NCI-H1092 treated with DMSO at 0.1 percent for 48 hours (cell line): ENCODE measurements at regions not wholly inside any gene's neighbourhood (a gene's known extent, or its start where the extent isn't known, plus 50 kb on each side); places are given as distances from the start of the nearest gene placed in this dataset.

Source experiments
- DNase-seq: peaks from one replicate; lab custom pipeline; 2025; lab: John Stamatoyannopoulos, UW

GRCh38 chr4:159500861-159501260, 398.0 kb downstream of the RAPGEF2 start:
- no peak for DNase-seq

GRCh38 chr4:159503236-159504008, 400.5 kb downstream of the RAPGEF2 start:
- no peak for DNase-seq

GRCh38 chr4:159504684-159505083, 401.8 kb downstream of the RAPGEF2 start:
- peak; percentile 33 for DNase-seq

DNA sequence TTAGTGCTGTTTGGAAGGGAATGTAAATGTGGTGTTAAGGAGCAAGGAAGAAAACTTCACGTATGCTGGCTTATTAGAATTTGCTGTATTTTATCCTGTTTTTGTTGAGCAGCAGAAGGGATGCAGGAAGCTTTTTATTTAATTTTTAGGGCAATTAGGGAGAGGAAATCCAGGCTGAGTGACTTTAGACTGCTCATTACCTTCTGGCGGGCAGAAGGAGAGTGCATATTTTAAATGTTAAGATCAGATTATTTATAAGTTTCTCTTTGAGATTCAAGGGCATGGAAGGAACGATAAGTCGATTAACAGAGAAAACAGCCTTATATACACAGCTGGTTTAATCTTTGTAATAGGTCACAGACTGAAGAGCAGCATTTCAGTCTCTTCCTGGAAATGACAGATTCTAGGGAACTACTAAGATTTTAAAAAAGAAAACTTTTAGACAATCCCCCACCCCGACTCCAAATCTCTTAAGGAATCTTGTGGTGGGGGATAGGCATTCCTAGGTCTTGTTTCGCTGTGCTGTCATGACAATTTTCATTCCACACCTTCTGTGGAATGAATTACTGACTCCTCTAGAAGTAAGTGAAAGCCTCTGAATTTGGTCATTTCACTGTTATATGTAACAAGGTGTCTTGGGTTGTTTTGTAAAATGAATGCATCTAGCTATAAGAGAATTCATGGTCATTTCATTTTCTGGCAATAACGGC, 402.5 kb downstream of the RAPGEF2 start:
- no peak for DNase-seq

GRCh38 chr4:159506801-159507517, 404.1 kb downstream of the RAPGEF2 start:
- no peak for DNase-seq

DNA sequence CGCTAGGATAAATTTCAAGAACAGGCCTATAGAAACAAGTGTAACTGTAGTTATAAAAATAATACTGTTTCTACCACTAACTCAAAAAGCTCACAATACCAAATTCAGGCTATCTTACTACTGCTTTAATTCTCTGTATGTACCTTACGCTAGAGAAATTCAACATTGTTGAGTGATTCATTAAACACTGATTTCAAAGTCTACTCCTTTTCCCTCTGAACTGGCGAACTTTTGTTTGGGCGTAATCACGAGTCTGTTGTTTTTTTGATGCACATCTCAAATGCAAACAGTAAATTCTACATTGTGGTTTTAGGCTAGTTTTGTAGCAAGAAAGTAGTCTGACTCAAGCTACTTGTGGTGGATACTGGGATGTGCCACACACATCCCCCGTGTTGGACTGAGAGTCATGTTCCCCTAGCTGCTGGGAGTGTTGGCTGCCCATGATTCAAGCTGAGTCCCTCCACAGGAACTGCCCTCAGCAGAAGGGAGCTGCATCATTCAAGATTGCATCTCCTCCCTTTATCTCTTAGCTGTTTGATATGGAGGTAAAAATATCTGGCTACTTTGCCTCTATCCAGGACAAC, 406.1 kb downstream of the RAPGEF2 start:
- DNase-seq, result no peak

GRCh38 chr4:159512348-159512747, 409.5 kb downstream of the RAPGEF2 start:
- no peak for DNase-seq

DNA sequence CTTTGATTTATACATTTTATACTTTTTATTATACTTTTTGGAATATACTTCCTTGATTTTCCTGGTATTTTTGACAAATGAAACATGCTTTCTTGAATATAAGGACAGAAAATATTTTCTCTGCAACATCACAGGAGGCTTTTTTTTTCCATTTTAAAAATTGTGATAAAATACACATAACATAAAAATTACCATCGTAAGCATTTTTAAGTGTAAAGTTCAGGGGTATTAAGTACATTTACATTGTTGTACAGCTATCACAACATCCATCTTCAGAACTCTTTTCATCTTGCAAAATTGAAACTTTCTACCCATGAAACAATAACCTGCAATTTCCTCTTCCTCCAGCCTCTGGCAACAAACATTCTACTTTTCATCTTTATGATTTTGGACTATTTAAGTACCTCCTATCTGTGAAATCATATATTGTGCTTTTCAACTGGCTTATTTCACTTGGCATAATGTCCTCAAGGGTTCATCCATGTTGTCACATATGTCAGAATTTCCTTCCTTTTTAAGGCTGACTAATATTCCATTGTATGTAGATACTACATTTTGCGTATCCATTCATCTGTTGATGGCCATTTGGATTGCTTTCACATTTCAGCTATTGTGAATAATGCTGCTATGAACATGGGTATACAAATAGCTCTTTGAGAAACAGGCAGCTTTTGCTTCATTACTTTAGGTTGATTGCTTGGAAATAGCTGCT, 412.6 kb downstream of the RAPGEF2 start:
- no peak for DNase-seq

DNA sequence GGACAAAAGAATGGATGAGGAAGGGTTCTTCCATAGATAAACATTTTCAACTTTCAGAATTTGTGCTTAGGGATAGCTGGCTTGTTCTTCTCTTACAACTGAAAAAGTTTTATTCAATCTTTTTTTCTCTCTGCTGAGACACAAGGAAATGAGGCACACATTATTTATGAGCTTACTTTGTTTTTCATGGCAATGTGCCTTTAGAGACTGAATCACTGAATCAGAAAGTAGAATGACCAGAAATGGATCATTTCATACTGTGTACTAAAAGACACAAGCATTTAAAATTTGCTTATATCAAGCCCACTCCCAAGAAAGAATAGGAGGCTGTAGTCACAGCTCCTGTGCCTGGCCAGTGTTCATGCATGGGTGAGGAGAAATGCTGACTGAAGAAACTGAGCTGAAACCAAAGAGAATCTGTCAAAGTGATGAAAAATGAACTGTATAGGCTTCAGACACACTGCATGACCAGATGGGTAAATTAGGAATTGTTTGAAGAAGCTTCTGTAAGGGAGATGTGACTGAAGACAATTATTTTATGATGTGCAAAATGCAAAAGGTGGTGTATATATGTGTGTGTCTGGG, 413.8 kb downstream of the RAPGEF2 start:
- DNase-seq, result no peak

GRCh38 chr4:159520074-159520473, 417.2 kb downstream of the RAPGEF2 start:
- no peak for DNase-seq

- DNase-seq, result no peak
Observed at GRCh38 chr4:159526172-159526571, 423.3 kb downstream of the RAPGEF2 start.

DNA sequence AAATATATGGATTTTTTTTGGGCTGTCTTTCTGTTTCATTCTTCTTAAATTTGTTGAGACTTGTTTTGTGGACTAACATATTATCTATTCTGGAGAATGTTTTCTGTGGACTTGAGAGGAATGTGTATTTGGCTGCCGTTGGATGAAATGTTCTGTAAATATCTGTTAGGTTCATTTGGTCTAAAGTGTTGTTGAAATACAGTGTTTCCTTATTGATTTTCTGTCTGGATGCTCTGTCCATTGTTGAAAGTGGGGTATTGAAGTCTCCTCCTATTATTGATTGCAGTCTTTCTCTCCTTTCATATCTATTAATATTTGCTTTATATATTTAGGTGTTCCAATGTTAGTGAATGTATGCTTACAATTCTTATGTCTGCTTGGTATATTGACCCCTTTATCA, 431.8 kb downstream of the RAPGEF2 start:
- no peak for DNase-seq

DNA sequence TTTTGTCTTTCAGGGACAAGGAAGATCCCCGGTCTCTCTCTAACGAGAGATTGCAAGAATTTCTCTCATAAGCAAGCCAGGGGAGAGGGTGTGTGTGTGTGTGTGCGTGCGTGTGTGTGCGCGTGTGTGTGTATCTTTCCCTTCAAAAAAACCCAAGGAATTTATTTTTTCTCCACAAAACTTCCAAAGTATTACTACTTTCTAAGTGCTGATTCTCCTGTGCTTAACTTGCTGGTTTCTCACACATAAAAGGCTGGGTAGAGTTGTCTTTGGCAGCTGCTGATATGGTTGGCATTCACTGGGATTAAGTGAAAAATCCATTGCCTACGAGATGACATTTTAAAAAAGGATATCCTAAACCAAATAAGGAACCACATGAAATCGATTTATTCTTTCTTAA, 435.7 kb downstream of the RAPGEF2 start:
- no peak for DNase-seq

DNA sequence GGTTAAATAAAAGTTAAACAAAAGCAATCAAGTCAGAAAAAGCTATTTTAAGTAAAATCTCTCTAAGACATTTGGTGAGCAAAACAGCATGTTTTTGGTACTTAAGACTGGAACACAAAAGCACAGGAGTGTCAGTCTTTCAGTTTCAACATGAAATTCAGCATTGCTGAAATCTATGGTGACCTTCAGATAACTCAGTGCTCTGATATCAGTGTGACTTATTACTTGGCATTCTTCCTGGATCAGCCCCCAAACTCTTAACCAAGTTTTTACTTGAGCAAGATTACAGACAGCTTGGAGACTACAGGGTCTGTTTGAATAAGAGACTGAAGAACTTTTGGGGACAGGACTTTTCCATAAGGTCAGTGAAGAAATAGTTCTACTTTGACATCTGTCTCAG, 437.2 kb downstream of the RAPGEF2 start:
- no peak for DNase-seq

- peak; percentile 33 for DNase-seq
Observed at GRCh38 chr4:159540501-159540900, 437.6 kb downstream of the RAPGEF2 start.

GRCh38 chr4:159541143-159541542, 438.3 kb downstream of the RAPGEF2 start:
- DNase-seq, result no peak

- DNase-seq, result peak; percentile 4
Observed at GRCh38 chr4:159542296-159542695, 439.4 kb downstream of the RAPGEF2 start.

DNA sequence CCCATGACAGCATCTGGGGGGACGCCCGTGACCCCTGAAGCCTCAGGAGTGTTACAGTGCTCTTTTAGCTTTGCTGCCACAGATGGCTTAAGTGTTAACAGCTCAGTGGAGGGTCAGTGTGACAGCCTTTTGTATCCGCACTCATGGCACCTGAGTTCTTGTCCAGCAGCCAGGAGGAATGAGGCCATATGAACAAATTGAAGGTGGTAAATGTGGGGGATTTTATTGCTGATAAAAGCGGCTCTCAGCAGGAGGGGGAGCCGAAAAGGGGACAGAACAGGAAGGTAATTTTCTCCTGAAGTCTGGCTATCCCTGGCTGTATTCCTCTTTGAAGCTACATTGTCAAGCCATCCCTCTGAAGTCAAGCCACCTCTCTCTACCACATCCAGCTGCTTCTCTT, 441.0 kb downstream of the RAPGEF2 start:
- peak; percentile 1 for DNase-seq

DNA sequence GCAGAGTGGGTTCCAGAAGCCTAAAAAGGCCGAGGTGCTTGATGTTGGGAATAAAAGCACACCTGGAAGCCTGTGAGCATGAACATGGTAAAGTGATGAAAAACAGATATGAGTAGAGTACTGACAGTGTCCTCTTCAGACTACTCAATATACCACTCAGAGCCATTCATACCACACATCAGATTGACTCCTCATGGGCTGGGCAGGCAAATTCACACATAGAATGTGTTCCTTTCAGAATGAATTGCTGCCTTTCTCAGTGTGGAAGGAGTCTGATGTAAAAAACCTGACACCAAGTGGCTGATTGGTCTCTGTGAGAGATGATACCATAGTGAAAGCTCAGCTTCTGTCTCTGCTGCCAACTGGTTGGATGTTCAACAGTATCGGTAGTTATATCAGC, 442.7 kb downstream of the RAPGEF2 start:
- no peak for DNase-seq

DNA sequence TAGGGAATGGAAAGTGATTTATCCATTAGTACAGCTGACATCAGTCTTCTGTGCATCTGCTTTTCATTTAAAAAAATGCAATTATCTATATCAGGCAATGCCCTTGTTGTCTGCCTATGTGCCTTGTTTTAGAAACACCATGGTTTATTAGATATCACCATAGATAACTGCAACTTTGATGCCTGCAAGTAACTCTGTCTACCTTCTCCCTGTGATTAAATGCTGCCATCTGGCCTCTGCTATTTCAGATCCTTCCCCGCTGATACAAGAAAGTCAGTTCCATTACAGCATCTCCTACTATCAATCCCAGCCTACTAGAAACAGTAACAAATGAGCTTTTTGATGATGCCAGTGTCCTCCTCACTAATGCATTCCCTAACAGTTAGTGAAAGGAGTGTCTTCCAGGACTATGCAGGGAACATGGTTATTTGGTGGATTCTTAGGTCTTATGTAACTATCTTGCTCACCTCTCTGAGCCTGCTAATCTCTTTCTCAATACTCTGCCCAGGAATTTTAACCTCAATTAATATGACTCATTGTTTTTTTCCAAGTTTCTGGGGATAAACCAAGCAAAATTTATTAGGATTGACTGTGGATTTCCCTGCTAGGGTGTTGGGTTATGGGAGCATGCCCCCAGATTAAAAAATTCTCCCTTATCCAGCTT, 444.9 kb downstream of the RAPGEF2 start:
- DNase-seq, result no peak

DNA sequence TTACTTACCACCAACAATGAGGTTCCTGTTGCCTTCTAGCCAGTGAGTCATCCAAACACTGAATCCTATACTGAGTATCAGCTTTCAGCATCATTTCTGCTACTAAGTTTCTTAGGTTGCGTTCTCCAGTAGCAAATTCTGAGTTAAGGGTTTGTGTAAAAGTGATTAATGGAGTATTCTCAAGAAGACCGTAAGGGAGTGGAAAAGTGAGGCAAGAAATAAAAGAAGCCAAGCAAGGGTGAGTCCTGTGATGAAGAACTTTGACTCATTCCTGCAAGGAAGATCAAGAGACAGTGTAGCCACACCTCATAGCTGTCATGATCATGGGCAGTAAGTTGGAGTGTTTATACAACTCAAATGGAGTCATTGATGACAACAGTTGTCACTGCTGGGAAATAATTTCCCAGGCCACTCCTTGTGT, 446.2 kb downstream of the RAPGEF2 start:
- no peak for DNase-seq
